ENCODE measurements at regions not wholly inside any gene's neighbourhood (a gene's known extent, or its start where the extent isn't known, plus 50 kb on each side); places are given as distances from the start of the nearest gene placed in this dataset.

GRCh38 chr4:112832493-112832892 lies 195.6 kb downstream of the LARP7 start:
- H4K20me1 ChIP-seq (ENCODE audit: control insufficient read depth, insufficient read depth, insufficient read length): no peaks in the 10 kb centered on the region
- H2AFZ ChIP-seq (ENCODE audit: low read length): no peak overlapping the region
- H3K9me3 Mint-ChIP-seq: peaks cover 47 to 50% of the 10 kb centered on the region in 2 experiments

More at GRCh38 chr4:112832493-112832892, 195.6 kb downstream of the LARP7 start:
- Histone ChIP-seq H3K23me2 (ENCODE audit: insufficient read length, low read depth, low read length, poor library complexity, severe bottlenecking) (no peaks in the 10 kb centered on the region), H3K14ac (ENCODE audit: insufficient read depth, low read length) (no peak overlapping the region), H3K79me2 (ENCODE audit: insufficient read depth, low read length) (no peaks in the 10 kb centered on the region), H3K9me3 (ENCODE audit: control insufficient read depth, low read depth, low read length) (peaks cover 4% of the 10 kb centered on the region), H2BK5ac (ENCODE audit: insufficient read length, low read length) (no peak overlapping the region), H3K27ac (ENCODE audit: insufficient read length, low read depth, low read length) (no peak overlapping the region), H3K4me1 (ENCODE audit: insufficient read depth, low read length) (no peaks in the 10 kb centered on the region), H2BK20ac (ENCODE audit: low read depth, low read length, poor library complexity, severe bottlenecking) (no peak overlapping the region), H3K4me2 (ENCODE audit: insufficient read depth, insufficient read length, low read length) (no peak overlapping the region), H3K79me1 (ENCODE audit: insufficient read depth, low read depth, low read length, poor library complexity, severe bottlenecking) (no peaks in the 10 kb centered on the region), H3K23ac (ENCODE audit: insufficient read length, low read depth, low read length) (no peak overlapping the region), H3K27me3 (ENCODE audit: insufficient read depth, low read length) (no peaks in the 10 kb centered on the region), H2BK15ac (ENCODE audit: low read depth, low read length) (no peak overlapping the region), H2BK12ac (ENCODE audit: insufficient read length, low read depth, low read length) (no peak overlapping the region), H3K56ac (ENCODE audit: insufficient read length, low read depth, low read length) (no peak overlapping the region), H4K5ac (ENCODE audit: insufficient read length, low read depth, low read length) (no peak overlapping the region), H2BK120ac (ENCODE audit: low read depth, low read length, poor library complexity, severe bottlenecking) (no peak overlapping the region), H4K91ac (ENCODE audit: insufficient read length, low read depth, low read length) (no peak overlapping the region), H3K18ac (ENCODE audit: insufficient read length, low read depth, low read length) (no peak overlapping the region), H2AK5ac (ENCODE audit: insufficient read length, low read length) (no peak overlapping the region), H3K9ac (ENCODE audit: extremely low read depth, insufficient read length, low read length) (no peak overlapping the region), H4K8ac (replicated peaks; ENCODE audit: insufficient read length, low read depth, low read length) (no peak overlapping the region), H3T11ph (ENCODE audit: low read length) (no peak overlapping the region), H3K4ac (ENCODE audit: low read depth, low read length) (no peak overlapping the region)
- Mint-ChIP-seq H3K27ac (no peak overlapping the region), H3K4me1 (no peaks in the 10 kb centered on the region), H3K27me3 (ENCODE audit: low read depth) (peaks cover 2% of the 10 kb centered on the region; the same call in 1 of the 2 replicates), H3K36me3 (ENCODE audit: insufficient read depth in 1 of 3, low read depth in 3 of 3) (peaks cover 41 to 61% (median 59%) of the 10 kb centered on the region in 3 experiments), H3K4me3 (no peak overlapping the region)
- TF ChIP-seq CTCF (conservative IDR thresholded peaks at IDR 0.05): no peak
- no peak for DNase-seq

Measured in H9 (cell line).